Mesendoderm (in vitro differentiated cells): ENCODE measurements at regions not wholly inside any gene's neighbourhood (a gene's known extent, or its start where the extent isn't known, plus 50 kb on each side); places are given as distances from the start of the nearest gene placed in this dataset.
A peak's percentile ranks its signal among the peaks of the same experiment; 100 is the strongest.

Source experiments
- DNase-seq: peaks from one replicate; pipeline ENCODE4 v3.0.0; 2013
- H2AK5ac ChIP-seq: 2 replicates; pipeline ENCODE4 v1.6.1; 2013; ENCODE audit warnings: low read length, inconsistent platforms
- H2BK120ac ChIP-seq: 2 replicates; pipeline ENCODE4 v1.6.1; 2013; ENCODE audit warnings: low read depth, mild to moderate bottlenecking, low read length, moderate library complexity, mixed read lengths
- H2BK15ac ChIP-seq: replicated peaks from 2 replicates; pipeline ENCODE4 v1.6.1; 2013; ENCODE audit warnings: low read depth, mild to moderate bottlenecking, moderate library complexity
- H2BK5ac ChIP-seq: 2 replicates; pipeline ENCODE4 v1.6.1; 2013; ENCODE audit warnings: low read length, inconsistent platforms
- H3K18ac ChIP-seq: 2 replicates; pipeline ENCODE4 v1.6.1; 2013; ENCODE audit warnings: mild to moderate bottlenecking, low read length, mixed read lengths
- H3K23ac ChIP-seq: one replicate; pipeline ENCODE4 v1.6.1; 2013; ENCODE audit warnings: low read length
- H3K27ac ChIP-seq: 2 replicates; pipeline ENCODE4 v1.5.1; 2013; ENCODE audit warnings: low read depth, mild to moderate bottlenecking, inconsistent platforms, low read length, moderate library complexity
- H3K27me3 ChIP-seq: 2 replicates; pipeline ENCODE4 v1.6.1; 2013; ENCODE audit warnings: low read length, control low read depth, mild to moderate bottlenecking, inconsistent platforms; ENCODE audit not compliant: insufficient read depth, poor library complexity
- H3K36me3 ChIP-seq: 2 replicates; pipeline ENCODE4 v1.6.1; 2013; ENCODE audit warnings: low read length, inconsistent platforms; ENCODE audit not compliant: control insufficient read depth, insufficient read depth
- H3K4ac ChIP-seq: one replicate; pipeline ENCODE4 v1.6.1; 2013; ENCODE audit warnings: low read depth, mild to moderate bottlenecking, low read length, moderate library complexity
- H3K4me1 ChIP-seq: 2 replicates; pipeline ENCODE4 v1.6.1; 2013; ENCODE audit warnings: low read depth, low read length, inconsistent platforms; ENCODE audit not compliant: control insufficient read depth
- H3K4me2 ChIP-seq: 2 replicates; pipeline ENCODE4 v1.6.1; 2013; ENCODE audit warnings: low read length
- H3K4me3 ChIP-seq: 2 replicates; pipeline ENCODE4 v1.5.1; 2013; ENCODE audit warnings: mild to moderate bottlenecking, low read length
- H3K56ac ChIP-seq: one replicate; pipeline ENCODE4 v1.6.1; 2013; ENCODE audit warnings: low read length
- H3K79me1 ChIP-seq: 2 replicates; pipeline ENCODE4 v1.6.1; 2013; ENCODE audit warnings: low read length, inconsistent platforms
- H3K79me2 ChIP-seq: 2 replicates; pipeline ENCODE4 v1.6.1; 2013; ENCODE audit warnings: mild to moderate bottlenecking, low read length; ENCODE audit not compliant: control insufficient read depth, insufficient read depth
- H3K9ac ChIP-seq: 2 replicates; pipeline ENCODE4 v1.6.1; 2013; ENCODE audit warnings: low read length, inconsistent platforms
- H4K5ac ChIP-seq: one replicate; pipeline ENCODE4 v1.6.1; 2013; ENCODE audit warnings: low read length
- H4K8ac ChIP-seq: one replicate; pipeline ENCODE4 v1.6.1; 2013; ENCODE audit warnings: low read depth, mild to moderate bottlenecking, control low read depth, low read length, moderate library complexity
- WGBS: extraction: QIAGEN DNeasy Blood & Tissue Kit; methylation state at CpG from one replicate; pipeline ENCODE4 v1.1.7; 2013; ENCODE audit warnings: low lambda C conversion rate, missing lambda C conversion rate; ENCODE audit not compliant: insufficient coverage; ENCODE audit errors: extremely low coverage; 5-methylcytosine and 5-hydroxymethylcytosine counted together

DNA sequence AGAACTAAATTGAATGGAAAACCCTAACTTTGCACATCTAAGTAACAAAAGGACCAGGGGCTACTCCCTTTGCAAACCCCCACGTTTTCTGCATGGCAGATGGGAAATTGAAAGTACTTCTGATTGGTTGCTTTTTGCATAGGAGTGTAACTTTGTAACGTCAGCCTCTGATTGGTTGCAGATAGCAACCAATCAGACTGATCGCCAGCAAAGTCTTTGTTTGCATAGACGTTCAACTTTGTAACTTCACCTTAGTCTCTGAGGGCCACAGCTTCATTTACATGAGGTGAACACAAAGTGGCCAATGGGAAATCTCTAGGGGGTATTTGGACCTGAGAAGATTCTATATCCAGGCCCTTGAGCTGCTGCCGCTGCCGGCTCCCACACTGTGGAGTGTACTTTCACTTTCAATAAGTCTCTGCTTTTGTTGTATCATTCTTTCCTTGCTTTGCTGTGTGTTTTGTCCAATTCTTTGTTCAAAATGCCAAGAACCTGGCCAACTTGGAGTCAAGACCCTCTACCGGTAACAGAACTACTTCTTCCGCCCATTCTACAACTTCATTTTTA lies 102.5 kb upstream of the PRICKLE1 start:
- no peak overlapping the region for H4K8ac ChIP-seq
- DNase-seq = no peak
- H3K23ac ChIP-seq = no peak overlapping the region
- H3K4me1 ChIP-seq = peaks cover 3% of the 10 kb centered on the region
- H2AK5ac ChIP-seq = no peak overlapping the region
- no peak overlapping the region for H2BK5ac ChIP-seq
- no peak overlapping the region for H3K9ac ChIP-seq
- no peaks in the 10 kb centered on the region for H3K79me1 ChIP-seq
- H2BK15ac ChIP-seq = no peak overlapping the region
- H3K27me3 ChIP-seq = no peaks in the 10 kb centered on the region
- peak overlapping the region; percentile 39 for H3K18ac ChIP-seq
- H2BK120ac ChIP-seq = peak overlapping the region; percentile 94
- no peak overlapping the region for H4K5ac ChIP-seq
- H3K4ac ChIP-seq = peak overlapping the region; percentile 55
- H3K4me2 ChIP-seq = no peak overlapping the region
- WGBS = 100% methylated on average over 1 of the region's 8 CpGs
- no peaks in the 10 kb centered on the region for H3K36me3 ChIP-seq
- no peaks in the 10 kb centered on the region for H3K79me2 ChIP-seq
- no peak overlapping the region for H3K4me3 ChIP-seq
- H3K27ac ChIP-seq = peak overlapping the region; percentile 5
- no peak overlapping the region for H3K56ac ChIP-seq

DNA sequence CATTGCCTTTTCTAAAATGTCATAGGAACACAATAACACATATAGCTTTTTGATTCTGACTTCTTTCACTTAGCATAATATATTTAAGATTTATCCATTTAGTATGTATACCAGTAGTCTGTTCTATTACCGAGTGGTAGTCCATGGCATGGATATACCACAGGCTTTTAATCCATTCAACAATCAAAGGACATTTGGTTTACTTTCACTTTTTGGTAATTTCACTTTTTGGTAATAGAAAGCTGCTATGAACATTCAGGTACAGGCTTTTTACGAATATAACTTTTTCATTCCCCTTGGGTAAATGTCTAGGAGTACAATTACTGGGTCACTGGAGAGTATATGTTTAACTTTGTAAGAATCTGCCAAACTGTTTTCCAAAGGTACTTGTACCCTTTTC lies 100.7 kb upstream of the PRICKLE1 start:
- no CpG with 5 or more reads among the region's 2 CpGs for WGBS
- no peaks in the 10 kb centered on the region for H3K27me3 ChIP-seq

DNA sequence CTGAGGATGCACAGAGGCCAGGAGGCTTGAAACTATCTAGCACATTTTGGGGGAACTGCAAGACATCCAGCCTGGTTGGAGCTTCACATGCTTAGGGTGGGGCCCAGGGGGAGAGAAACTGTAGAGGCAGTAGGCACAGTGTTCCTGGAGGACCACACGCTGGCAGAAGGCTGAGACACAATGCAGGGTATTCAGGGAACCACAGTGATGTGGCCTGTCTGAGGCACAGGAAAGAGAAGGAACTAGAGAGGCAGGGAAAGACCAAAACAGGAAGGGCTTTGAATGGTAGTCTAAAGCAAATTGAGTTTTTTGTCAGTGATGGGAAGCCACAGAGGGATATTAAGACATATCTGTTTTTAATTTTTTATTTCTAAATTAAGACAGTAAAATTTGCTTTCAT lies 100.2 kb upstream of the PRICKLE1 start:
- no peak overlapping the region for H2BK5ac ChIP-seq
- no peak overlapping the region for H3K23ac ChIP-seq
- no peak for DNase-seq
- H3K9ac ChIP-seq = no peak overlapping the region
- peak overlapping the region; percentile 18 for H3K4ac ChIP-seq
- no peaks in the 10 kb centered on the region for H3K79me1 ChIP-seq
- H3K27me3 ChIP-seq = no peaks in the 10 kb centered on the region
- no peak overlapping the region for H2BK120ac ChIP-seq
- H4K8ac ChIP-seq = no peak overlapping the region
- H2AK5ac ChIP-seq = peak overlapping the region; percentile 59
- H3K36me3 ChIP-seq = no peaks in the 10 kb centered on the region
- H3K4me3 ChIP-seq = no peak overlapping the region
- H4K5ac ChIP-seq = no peak overlapping the region
- no peaks in the 10 kb centered on the region for H3K79me2 ChIP-seq
- H3K18ac ChIP-seq = no peak overlapping the region
- H3K4me1 ChIP-seq = peaks cover 3% of the 10 kb centered on the region
- no peak overlapping the region for H3K4me2 ChIP-seq
- no CpG with 5 or more reads among the region's 1 CpG for WGBS
- H2BK15ac ChIP-seq = no peak overlapping the region
- no peak overlapping the region for H3K27ac ChIP-seq
- no peak overlapping the region for H3K56ac ChIP-seq

More for the DNA sequence above, 100.7 kb upstream of the PRICKLE1 start:
- Histone ChIP-seq H2AK5ac (no peak overlapping the region), H3K4ac (no peak overlapping the region), H3K36me3 (no peaks in the 10 kb centered on the region), H4K5ac (no peak overlapping the region), H3K79me1 (no peaks in the 10 kb centered on the region), H3K4me1 (peaks cover 3% of the 10 kb centered on the region), H3K9ac (no peak overlapping the region), H3K4me3 (no peak overlapping the region), H4K8ac (no peak overlapping the region), H2BK5ac (no peak overlapping the region), H3K56ac (no peak overlapping the region), H2BK15ac (no peak overlapping the region), H3K18ac (no peak overlapping the region), H3K79me2 (no peaks in the 10 kb centered on the region), H3K27ac (no peak overlapping the region), H3K4me2 (no peak overlapping the region), H3K23ac (no peak overlapping the region), H2BK120ac (no peak overlapping the region)
- no peak for DNase-seq

DNA sequence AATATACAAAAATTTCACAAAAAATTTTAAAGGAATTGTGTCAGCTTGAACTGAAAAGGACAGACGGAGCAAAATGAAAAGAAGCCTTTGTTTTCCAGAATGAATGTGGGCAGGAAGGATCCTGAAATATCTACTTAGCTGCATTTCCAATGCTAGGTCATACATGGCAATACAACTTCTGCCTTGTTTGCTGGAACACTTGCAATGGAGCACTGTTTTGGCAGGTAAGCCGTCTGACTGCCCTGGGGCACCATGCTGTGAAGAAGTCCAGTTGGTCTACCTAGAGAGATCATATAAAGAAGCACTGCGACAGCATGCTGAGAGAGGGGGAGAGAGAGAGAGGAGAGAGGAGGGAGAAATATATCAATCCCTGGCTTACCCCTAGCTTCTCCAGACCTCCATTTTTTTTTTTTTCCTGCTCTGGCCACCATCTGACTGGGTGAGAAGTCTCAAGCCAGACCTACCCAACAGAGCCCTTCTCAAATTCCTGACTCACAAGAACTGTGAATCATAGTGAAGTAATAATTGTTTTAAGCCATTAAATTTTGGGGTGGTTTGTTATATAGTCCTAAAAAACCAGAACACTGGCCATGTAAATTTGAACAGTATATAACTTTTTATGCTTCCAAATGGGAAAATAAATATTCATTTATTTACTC lies 97.1 kb upstream of the PRICKLE1 start:
- Histone ChIP-seq H3K23ac (no peak overlapping the region), H3K4me2 (no peak overlapping the region), H2BK15ac (no peak overlapping the region), H3K4ac (no peak overlapping the region), H3K27me3 (no peaks in the 10 kb centered on the region), H3K18ac (no peak overlapping the region), H3K79me2 (no peaks in the 10 kb centered on the region), H3K79me1 (no peaks in the 10 kb centered on the region), H3K9ac (no peak overlapping the region), H3K36me3 (no peaks in the 10 kb centered on the region), H2BK120ac (no peak overlapping the region), H2BK5ac (no peak overlapping the region), H3K56ac (no peak overlapping the region), H4K5ac (no peak overlapping the region), H3K27ac (no peak overlapping the region), H3K4me3 (no peak overlapping the region), H4K8ac (no peak overlapping the region), H2AK5ac (no peak overlapping the region), H3K4me1 (no peaks in the 10 kb centered on the region)
- no peak for DNase-seq
- no CpG with 5 or more reads among the region's 3 CpGs for WGBS

DNA sequence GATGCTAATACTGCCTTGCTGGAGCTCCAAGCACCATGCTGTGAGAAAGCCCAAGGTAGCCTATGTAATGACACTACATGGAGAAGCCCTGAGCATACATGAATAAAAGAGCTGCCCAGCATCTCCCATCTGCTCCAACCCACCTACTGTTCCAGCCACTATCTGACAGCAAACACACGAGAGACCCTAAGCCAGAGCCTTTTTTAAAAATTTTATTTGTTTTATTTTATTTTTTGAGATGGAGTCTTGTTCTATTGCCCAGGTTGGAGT lies 95.2 kb upstream of the PRICKLE1 start:
- no peaks in the 10 kb centered on the region for H3K4me1 ChIP-seq
- H3K18ac ChIP-seq = no peak overlapping the region
- H3K27me3 ChIP-seq = no peaks in the 10 kb centered on the region
- H3K4me3 ChIP-seq = no peak overlapping the region
- no CpG with 5 or more reads among the region's 1 CpG for WGBS
- no peak overlapping the region for H2BK15ac ChIP-seq
- no peak overlapping the region for H2BK5ac ChIP-seq
- H4K8ac ChIP-seq = no peak overlapping the region
- no peak overlapping the region for H2AK5ac ChIP-seq
- no peak overlapping the region for H2BK120ac ChIP-seq
- no peaks in the 10 kb centered on the region for H3K79me2 ChIP-seq
- no peak for DNase-seq
- no peak overlapping the region for H3K4ac ChIP-seq
- no peak overlapping the region for H3K23ac ChIP-seq
- H3K56ac ChIP-seq = no peak overlapping the region
- H3K27ac ChIP-seq = no peak overlapping the region
- no peak overlapping the region for H3K9ac ChIP-seq
- no peak overlapping the region for H4K5ac ChIP-seq
- no peak overlapping the region for H3K4me2 ChIP-seq
- no peaks in the 10 kb centered on the region for H3K79me1 ChIP-seq
- no peaks in the 10 kb centered on the region for H3K36me3 ChIP-seq
